KBM-7 (cell line): ENCODE measurements at regions not wholly inside any gene's neighbourhood (a gene's known extent, or its start where the extent isn't known, plus 50 kb on each side); places are given as distances from the start of the nearest gene placed in this dataset.
"Not testable (repeated sequence)": the region's sequence is repeated elsewhere in the genome, so short reads cannot be mapped to it uniquely, and the experiment has no call there.

Experiments
- DNase-seq: peaks from one replicate; pipeline ENCODE4 v3.0.0-alpha.2; 2015
- in situ Hi-C: fragments of 300-500 bp; cut with MboI; formaldehyde crosslinking; loops from 2 replicates; pipeline ENCODE4 v1.14.3; 2020; ENCODE audit warnings: low sequenced_read_pairs, low pct_unique_long_range_greater_than_20kb, mixed read lengths

DNA sequence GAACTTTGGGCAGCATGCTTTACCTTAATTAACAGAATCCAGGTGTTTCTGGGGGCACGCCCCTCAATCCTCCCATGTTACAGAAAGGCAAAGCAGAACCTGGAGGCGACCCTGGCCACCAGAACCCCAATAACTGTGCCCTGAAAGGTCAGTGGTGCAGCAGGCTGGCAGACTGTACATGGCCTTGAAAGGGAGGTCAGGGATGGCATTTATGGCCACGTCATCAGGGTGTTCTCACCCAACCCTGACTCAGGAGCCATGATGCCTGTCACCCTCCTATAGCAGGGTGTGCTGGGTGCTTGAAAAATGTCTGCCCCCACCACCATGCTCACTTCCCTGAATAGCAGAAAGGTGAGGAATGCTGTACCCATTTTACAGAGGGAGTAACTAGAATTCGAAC, 177.7 kb downstream of the TMEM132E start:
- no peak for DNase-seq
- in situ Hi-C loops, result no loop called here

DNA sequence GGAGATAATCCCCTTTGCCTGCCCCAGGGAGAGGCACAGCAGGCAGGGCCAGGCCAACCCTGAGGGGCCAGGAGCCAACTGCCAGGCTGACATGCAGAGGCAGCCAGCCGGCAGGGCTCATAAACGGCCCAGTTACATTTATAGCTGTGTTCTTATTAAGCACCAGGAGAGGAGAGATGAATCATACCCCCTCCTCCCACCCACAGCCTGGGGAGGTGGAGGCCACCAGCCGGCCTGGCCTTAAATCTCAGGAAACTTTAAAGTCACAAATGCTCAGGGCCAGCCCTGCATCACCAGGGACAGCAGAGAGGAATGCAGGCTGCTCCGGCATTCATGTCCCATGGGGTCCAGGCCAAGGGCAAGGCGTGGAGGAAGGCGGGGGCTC, 177.2 kb downstream of the TMEM132E start:
- no peak for DNase-seq
- in situ Hi-C loops, result no loop called here

DNA sequence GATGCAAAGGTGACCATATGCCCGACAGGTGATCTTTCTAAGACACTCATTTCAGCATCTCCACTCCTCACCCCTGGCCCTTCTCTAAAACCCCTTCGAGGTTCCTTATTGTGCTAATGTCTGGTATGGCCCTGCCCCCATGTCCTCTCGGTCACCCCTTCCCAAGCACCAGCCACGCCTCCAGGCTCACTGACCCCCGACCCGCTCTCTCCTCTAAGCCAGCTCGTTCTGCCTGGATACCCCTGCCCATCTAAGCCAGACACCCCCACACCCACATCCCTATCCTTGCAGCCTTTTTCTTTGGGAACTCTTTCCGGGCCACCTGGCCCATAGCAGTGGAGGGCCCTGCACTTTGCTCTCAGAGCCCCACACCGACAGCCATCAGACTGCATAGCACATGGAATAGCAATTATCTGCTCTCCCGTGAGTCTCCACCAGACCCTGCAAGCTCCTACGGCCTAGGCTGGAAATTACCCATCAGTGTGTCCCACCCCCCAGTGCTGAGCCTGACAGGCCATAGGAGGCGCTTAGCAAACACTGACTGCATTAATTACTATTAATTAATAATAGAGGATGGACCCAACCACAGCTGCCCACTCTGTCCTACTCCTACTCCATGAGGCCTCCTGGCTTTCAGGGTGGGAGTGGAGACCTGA, 176.7 kb downstream of the TMEM132E start:
- no peak for DNase-seq
- in situ Hi-C loops, result no loop called here

DNA sequence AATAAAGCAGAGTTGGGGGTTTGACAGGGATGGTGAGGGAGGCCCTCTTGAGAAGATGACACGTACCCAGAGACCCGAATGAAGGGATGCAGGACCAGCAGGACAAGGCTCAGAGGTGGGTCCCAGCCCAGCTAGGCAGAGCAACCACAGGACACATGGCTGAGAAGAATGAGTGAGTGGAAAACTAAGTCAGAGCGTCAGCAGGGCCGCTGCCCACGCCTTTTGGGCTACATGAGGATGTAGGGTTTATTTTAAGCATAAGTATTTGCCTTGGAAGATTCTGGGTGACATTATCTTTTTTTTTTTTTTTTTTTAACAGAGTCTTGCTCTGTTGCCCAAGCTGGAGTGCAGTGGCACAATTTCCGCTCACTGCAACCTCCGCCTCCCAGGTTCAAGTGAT, 176.0 kb downstream of the TMEM132E start:
- no peak for DNase-seq
- in situ Hi-C loops, result no loop called here

DNA sequence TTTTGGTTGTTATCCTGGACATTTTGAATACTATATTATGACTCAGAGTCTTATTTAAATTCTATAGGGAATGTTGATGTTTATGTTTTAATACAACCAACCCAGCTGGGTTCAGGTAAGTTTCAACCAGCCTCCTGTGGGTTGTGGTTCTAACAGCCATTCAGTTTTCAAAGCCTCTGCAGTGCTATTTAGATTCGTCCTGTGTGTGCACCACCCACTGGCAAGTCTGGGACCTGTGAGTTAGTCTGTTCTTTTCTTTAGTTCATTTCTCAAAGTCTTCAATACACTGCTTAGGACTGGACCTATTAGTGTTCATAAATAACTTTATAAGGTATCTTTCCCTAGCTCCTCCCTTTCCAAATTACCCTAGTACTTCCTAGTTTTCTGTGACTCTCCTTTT, 170.6 kb downstream of the TMEM132E start:
- in situ Hi-C loops, result no loop called here
- no peak for DNase-seq

DNA sequence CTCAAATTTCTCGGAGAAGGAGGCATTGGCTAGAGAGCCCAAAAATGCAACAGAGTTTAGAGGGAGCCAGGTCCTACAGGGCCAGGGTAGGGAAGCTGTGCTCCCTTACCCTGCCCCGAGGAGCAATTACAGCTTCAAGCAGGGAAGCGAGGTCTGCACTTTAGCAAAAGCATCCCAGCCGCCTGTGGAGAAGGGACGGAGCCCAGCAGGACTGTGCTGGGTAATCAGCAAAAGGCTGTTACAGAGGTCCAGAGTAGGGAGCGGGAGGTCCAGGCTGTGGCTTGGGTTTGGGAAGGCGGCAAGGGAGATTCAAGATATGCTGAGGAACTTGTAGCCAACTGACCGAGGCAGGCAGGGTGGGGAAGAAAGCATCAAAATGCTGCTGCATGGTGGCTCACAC, 162.6 kb downstream of the TMEM132E start:
- DNase-seq, result no peak
- in situ Hi-C loops, result no loop called here

DNA sequence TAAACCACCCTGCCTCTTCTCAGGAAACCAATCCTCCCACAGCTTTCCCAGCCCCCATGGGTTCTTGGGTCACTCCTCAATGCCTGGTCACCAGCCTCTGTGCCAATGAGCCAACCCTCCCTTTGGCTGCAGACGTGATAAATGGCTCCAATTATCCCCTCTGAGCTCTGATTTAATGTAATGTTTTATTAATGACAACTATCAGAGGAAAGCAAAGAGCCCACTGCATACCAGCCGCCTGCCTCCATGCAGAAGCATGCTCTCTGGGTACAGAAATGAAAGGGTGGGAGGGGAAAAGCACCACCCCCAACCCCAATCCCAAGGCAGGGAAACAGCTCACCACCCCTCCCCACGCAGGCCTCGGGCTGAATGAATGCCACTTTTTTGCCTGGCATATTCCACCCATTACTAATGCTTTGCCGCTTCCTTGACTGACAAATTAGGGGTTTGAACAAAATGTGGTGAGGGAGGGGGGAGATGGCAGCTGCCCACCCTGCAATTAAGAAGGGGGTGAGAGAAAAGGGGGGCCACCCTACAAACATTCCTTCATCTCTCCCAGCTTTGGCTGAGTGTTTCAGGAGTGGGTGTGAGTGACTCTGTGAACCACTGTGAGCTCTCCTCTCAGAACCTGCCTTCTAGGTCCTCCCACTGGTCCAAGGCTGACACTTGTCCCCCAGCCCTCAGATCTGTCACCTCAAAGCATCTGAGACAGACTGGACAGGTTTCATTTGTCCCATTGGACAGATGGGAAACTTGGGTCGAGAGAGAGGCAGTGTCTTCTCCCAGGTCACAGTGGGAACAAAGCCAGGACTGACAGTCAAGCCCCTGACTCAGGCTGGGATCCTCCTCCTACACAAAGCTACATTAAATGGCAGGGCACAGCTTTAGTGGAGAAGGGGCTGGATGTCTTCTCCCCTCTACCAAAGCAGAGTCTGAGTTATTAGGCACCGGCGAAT, 161.5 kb downstream of the TMEM132E start:
- no peak for DNase-seq
- in situ Hi-C loops, result no loop called here

DNA sequence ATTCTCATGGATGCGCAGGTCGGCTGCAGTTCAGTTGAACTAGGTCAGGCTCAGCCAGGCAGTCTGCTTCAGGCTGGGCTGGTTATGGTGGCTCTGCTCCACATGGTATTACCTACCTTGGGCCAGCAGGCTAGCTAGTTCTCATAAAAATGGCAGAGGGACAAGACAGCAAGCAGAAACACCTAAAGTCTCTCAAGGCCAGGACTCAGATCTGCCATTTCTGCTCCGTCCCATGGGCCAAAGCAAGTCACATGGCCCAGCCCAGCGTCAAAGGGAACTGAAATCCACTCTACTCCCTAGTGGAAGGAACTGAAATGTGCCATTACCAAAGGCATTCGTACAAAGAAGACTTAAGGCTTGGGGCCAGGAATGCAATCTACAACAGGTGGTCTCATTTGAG, 160.0 kb downstream of the TMEM132E start:
- no peak for DNase-seq
- in situ Hi-C loops, result no loop called here

DNA sequence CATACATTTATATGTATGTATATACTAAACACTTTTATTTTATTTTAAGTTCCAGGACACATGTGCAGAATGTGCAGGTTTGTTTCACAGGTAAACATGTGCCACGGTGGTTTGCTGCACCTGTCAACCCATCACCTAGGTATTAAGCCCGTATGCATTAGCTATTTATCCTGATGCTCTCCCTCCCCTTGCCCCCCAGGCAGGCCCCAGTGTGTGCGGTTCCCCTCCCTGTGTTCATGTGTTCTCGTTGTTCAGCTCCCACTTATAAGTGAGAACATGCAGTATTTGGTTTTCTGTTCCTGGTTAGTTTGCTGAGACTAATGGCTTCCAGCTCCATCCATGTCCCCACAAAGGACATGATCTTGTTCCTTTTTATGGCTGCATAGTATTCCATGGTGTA, 158.3 kb downstream of the TMEM132E start:
- in situ Hi-C loops, DNase-seq: not testable (repeated sequence)

DNA sequence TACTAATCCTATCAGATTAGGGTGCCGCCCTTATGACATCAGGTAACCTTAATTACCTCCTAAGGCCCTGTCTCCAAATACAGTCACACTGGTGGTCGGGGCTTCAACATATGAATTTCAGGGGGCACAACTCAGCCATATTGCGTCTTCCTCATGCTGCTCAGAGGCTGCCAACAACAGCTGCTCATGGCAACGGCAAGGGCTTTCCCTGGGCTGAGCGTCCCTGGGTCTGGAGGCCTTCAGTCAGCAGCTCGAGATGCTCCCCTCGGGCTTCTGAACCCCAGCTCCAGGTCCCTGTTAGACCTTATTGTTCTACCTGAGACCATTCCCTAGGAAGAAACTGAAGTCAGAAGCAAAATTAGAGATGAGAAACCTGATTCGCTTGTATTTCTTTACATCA, 157.2 kb downstream of the TMEM132E start:
- DNase-seq, result no peak
- in situ Hi-C loops, result no loop called here

DNA sequence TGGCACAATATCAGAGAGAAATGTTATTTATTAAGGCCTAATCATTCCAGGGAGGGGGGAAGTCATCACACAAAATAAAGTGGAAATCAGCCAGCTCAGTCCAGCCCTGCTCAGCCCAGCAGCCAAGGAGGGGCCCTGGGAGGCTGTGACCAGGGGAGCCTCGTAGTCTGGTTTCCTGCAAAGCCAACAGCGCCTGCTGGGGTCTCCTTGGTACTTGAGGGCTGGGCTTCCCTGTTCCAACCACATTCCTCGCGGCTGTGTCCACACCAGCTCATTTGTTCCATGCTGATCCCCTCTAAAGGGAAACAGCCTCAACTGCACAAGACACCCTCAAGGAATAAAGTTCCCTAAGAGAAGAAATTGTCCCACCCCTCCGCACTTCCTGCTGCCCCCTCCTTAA, 154.0 kb downstream of the TMEM132E start:
- DNase-seq, result no peak
- in situ Hi-C loops, result no loop called here

DNA sequence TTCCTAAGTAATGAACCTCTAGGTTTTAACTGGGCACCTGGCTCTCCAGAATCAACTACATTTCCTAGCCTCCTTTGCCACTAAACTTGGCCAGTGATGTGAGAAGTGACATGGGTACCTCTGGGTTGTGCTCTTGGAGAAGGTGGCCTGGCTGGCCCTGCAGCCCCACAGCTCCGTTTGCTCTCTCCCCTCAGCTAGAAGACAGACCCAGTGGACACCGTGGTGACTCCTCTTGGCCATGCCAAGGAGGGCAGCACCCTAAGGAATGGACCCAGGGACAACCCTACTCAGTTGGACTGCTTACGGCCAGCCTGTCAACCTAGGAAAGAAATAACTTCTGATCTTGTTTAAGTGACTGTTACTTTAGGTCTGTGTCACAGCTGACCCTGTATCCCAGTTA, 151.4 kb downstream of the TMEM132E start:
- DNase-seq, result no peak

DNA sequence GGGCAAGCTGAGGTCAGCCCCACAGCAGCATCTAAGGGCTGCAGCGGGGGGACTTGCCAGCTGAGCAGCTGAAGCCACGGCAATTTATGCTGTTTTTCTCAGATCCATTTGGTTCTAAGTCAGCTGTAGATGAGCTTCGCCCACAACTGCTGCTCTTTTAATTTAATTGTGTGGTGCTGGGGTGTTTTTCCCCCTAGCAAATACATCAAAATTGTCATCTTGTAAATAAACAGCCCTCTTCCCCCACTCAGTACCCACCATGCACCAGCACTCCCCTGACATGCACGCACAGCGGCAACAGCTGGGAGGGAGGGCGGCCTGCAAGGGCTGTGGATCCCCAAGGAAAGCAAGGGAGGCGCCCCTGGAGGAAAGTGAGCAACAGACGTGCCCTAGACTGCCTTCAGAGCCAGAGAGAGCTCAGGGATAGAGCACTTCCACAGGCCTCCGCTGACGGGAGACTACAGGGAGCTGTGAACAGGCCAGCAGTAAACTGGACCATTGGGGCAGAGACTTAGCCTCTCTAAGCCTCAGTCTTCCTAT, 149.5 kb downstream of the TMEM132E start:
- no peak for DNase-seq
- in situ Hi-C loops, result no loop called here

More for the DNA sequence above, 151.4 kb downstream of the TMEM132E start:
- in situ Hi-C loops, result no loop called here

DNA sequence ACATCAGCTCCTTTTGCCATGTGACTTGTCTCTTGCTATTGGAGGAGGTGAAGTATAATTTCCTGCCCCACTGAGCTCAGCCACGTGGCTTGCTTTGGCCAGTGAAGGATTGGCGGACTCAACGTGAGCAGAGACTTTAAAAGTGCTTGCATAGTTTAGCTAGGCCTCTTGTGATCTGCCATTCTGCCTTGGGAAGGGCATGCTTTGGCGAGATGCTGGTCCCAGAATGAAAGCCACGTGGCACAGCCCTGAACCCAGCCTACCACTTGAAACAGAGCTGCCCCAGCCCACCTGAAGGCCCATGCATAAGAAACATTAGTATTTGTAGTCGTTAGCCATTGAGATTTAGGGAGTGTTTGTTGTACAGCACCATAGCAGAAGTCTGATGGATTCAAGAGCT, 148.2 kb downstream of the TMEM132E start:
- in situ Hi-C loops, result no loop called here
- no peak for DNase-seq

DNA sequence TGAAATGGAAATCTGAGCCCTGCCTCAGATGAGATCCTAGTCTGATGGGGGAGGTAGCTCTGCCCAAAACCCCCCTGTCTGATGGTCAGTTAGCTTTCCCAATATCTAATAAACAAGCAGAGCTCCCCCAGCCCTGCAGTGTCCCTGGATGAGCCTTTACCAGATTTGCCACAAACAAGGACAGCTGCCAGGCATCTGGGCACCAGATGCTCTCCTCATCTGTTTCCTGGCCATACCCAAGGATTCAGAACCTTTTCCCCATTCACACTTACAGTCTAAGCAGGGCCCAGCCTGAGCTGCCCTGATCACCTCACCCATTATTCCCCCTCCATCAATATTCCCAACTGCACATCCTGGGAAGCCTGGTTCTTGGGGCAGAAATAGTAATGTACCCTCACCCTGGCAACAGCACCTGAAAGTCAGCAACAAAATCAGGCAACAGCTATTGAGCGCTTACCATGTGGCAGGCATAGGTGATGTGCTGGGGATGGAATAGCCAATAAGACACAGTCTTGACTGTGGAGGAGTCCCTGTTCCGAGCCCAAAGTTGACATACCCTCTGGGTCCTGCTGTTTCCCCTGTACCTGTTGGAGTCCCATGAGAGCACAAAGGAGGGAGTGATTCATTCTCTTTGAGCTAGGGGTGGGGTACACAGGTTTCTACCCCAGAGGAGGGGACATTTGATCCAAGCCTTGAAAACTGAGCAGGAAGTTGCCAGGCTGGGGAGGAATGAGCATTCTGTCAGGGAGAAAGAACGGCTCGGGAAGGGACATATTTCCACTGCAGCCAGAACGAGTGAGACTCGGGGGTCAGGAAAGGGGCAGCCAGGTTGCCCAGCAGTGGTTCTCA, 147.4 kb downstream of the TMEM132E start:
- in situ Hi-C loops, result no loop called here
- no peak for DNase-seq

DNA sequence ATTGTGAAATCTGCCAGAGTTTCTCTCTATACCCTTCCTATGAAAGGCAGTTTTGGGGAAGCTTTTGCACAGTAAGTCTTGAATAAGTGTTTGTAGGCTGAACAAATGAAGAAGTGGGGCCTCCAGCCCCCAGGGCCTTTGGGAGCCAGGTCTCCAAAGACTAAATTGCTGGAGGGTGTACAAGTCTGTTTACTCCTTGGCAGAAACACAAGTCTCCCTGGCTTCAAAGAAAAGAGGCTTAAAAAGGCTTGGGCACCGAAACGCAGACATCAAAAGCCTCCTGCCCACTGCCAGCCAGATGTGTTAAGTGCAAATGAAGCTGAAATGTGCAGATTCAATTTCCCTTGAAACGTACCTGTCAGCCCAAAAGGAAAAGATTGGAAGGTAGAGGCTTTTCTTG, 146.3 kb downstream of the TMEM132E start:
- DNase-seq, result no peak
- in situ Hi-C loops, result no loop called here

DNA sequence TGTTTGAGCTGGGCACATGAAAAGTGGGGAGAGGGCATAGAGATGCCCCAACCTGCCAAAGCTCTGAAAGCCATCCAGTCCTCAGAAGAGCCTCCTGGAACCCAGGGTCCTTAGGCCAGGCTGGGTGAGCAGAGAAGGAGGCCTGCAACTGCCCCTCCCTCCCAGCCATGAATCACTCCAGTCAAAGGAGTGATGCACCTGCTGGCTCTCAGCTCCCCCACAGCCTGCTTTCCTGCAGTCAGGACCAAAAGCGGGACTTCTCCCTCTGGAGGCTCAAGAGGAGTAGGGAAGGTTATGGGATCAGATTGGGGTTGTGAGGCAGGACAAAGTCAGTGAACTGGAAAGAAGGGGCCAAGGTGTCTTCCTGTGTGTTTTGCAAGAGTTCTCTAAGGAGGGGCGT, 145.6 kb downstream of the TMEM132E start:
- in situ Hi-C loops, result no loop called here
- DNase-seq, result no peak

DNA sequence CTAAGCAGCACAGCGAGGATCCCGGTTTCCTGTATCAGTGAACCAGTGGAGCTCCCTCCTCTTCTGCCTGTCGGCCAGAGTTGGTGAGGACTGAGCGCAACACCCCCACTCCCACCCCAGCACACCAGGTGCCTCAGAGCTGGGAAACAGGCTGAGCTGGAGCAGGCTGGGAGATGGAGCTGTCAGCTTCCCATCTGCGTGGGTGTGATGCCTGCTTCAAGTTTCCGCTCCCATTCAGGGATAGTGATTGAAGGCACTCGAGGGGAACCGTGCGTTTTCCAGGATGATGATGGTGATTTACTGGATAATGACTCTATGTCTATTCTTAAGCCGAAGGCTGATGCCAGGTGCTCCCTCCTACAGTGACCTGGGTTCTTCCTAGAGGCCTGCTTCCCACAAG, 144.5 kb downstream of the TMEM132E start:
- in situ Hi-C loops, result no loop called here
- no peak for DNase-seq

DNA sequence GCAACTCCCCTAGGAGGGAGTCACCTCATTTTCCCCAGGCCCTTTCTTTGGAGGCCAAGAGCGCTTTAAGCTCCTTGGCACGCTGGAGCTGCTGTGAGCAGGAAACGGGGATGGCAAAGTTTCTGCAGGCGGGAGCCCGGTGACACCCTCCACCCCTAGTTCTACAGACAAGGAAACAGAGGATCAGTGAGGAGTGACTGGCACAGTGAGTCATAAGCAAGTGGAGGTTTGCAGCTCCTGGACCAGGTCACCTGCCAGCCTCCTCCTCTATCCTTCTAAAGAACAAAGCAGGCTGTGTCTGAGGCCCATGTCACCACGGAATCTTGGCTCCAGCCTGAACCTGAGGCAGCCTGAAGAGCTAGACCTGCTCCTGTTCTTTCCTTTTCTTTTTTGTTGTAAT, 141.9 kb downstream of the TMEM132E start:
- in situ Hi-C loops, result no loop called here
- no peak for DNase-seq

DNA sequence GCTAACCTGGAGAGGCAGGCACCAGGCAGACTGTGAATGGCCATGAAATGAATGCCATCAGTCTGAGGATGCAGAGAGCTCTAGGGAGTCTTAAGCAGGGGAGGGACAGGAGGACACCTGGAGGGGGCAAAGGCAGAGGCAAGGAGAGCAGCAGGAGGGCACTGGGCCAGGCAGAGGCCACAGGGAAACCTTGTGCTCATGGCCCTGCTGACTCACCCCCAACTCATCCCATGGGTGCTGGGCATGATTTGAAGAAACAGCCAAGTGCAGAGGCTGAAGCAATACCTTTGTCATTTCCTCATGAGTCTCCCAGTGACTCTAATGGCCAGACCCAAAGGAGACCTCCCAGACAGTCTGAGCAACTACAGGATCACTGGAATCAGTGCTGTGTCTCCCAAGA, 141.4 kb downstream of the TMEM132E start:
- DNase-seq, result no peak
- in situ Hi-C loops, result no loop called here
